ENCODE measurements at regions not wholly inside any gene's neighbourhood (a gene's known extent, or its start where the extent isn't known, plus 50 kb on each side); places are given as distances from the start of the nearest gene placed in this dataset.
A peak's percentile ranks its signal among the peaks of the same experiment; 100 is the strongest.

- TF ChIP-seq POLR2A (IDR thresholded peaks at IDR 0.05; ENCODE audit: low read depth, low read length) = no peak
- peak; percentile 75 for FAIRE-seq
- DNase-seq (ENCODE audit: insufficient read length, low spot score) = no peak
Observed at GRCh38 chr11:28760676-28761390, 652.6 kb downstream of the METTL15 start.

GRCh38 chr11:28759311-28759710 is 651.1 kb downstream of the METTL15 start:
- DNase-seq (ENCODE audit: insufficient read length, low spot score) = no peak
- peak; percentile 58 for FAIRE-seq
- no peak for TF ChIP-seq POLR2A (IDR thresholded peaks at IDR 0.05; ENCODE audit: low read depth, low read length)

- TF ChIP-seq POLR2A (IDR thresholded peaks at IDR 0.05; ENCODE audit: low read depth, low read length) = no peak
- FAIRE-seq (peak; percentile 97), DNase-seq (ENCODE audit: insufficient read length, low spot score) (peak; percentile 7)
Observed at GRCh38 chr11:28757725-28758515, 649.7 kb downstream of the METTL15 start.

- DNase-seq (ENCODE audit: insufficient read length, low spot score) (peak; percentile 12), FAIRE-seq (peak; percentile 91)
- no peak for TF ChIP-seq POLR2A (IDR thresholded peaks at IDR 0.05; ENCODE audit: low read depth, low read length)
Observed at GRCh38 chr11:28756977-28757376, 648.8 kb downstream of the METTL15 start.

GRCh38 chr11:28743061-28743550 is 634.9 kb downstream of the METTL15 start:
- no peak for FAIRE-seq
- no peak for DNase-seq (ENCODE audit: insufficient read length, low spot score)
- no peak for TF ChIP-seq POLR2A (IDR thresholded peaks at IDR 0.05; ENCODE audit: low read depth, low read length)

GRCh38 chr11:28739489-28740280 is 631.5 kb downstream of the METTL15 start:
- DNase-seq (ENCODE audit: insufficient read length, low spot score) = no peak
- FAIRE-seq = no peak
- no peak for TF ChIP-seq POLR2A (IDR thresholded peaks at IDR 0.05; ENCODE audit: low read depth, low read length)

- DNase-seq (ENCODE audit: insufficient read length, low spot score) = no peak
- FAIRE-seq = no peak
- TF ChIP-seq POLR2A (IDR thresholded peaks at IDR 0.05; ENCODE audit: low read depth, low read length) = no peak
Observed at GRCh38 chr11:28738549-28738948, 630.4 kb downstream of the METTL15 start.

- FAIRE-seq (peak; percentile 75), DNase-seq (ENCODE audit: insufficient read length, low spot score) (no peak)
- no peak for TF ChIP-seq POLR2A (IDR thresholded peaks at IDR 0.05; ENCODE audit: low read depth, low read length)
Observed at GRCh38 chr11:28736256-28736655, 628.1 kb downstream of the METTL15 start.

GRCh38 chr11:28735511-28735910 is 627.3 kb downstream of the METTL15 start:
- FAIRE-seq = no peak

GRCh38 chr11:28730889-28731288 is 622.7 kb downstream of the METTL15 start:
- FAIRE-seq = no peak
- no peak for DNase-seq (ENCODE audit: insufficient read length, low spot score)
- no peak for TF ChIP-seq POLR2A (IDR thresholded peaks at IDR 0.05; ENCODE audit: low read depth, low read length)

More at GRCh38 chr11:28735511-28735910, 627.3 kb downstream of the METTL15 start:
- DNase-seq (ENCODE audit: insufficient read length, low spot score) = no peak
- no peak for TF ChIP-seq POLR2A (IDR thresholded peaks at IDR 0.05; ENCODE audit: low read depth, low read length)

- FAIRE-seq (no peak), DNase-seq (ENCODE audit: insufficient read length, low spot score) (no peak)
- no peak for TF ChIP-seq POLR2A (IDR thresholded peaks at IDR 0.05; ENCODE audit: low read depth, low read length)
Observed at GRCh38 chr11:28730336-28730735, 622.1 kb downstream of the METTL15 start.

GRCh38 chr11:28729339-28729738 is 621.2 kb downstream of the METTL15 start:
- FAIRE-seq = no peak
- TF ChIP-seq POLR2A (IDR thresholded peaks at IDR 0.05; ENCODE audit: low read depth, low read length) = no peak

GRCh38 chr11:28728666-28729065 is 620.5 kb downstream of the METTL15 start:
- DNase-seq (ENCODE audit: insufficient read length, low spot score) (no peak), FAIRE-seq (no peak)
- TF ChIP-seq POLR2A (IDR thresholded peaks at IDR 0.05; ENCODE audit: low read depth, low read length) = no peak

More at GRCh38 chr11:28729339-28729738, 621.2 kb downstream of the METTL15 start:
- DNase-seq (ENCODE audit: insufficient read length, low spot score) = no peak

- no peak for TF ChIP-seq POLR2A (IDR thresholded peaks at IDR 0.05; ENCODE audit: low read depth, low read length)
- no peak for FAIRE-seq
- no peak for DNase-seq (ENCODE audit: insufficient read length, low spot score)
Observed at GRCh38 chr11:28727254-28727653, 619.1 kb downstream of the METTL15 start.

Data from H54 (cell line).